NCI-H187 (cell line): ENCODE measurements at regions not wholly inside any gene's neighbourhood (a gene's known extent, or its start where the extent isn't known, plus 50 kb on each side); places are given as distances from the start of the nearest gene placed in this dataset.

Experiments used
- DNase-seq, 2 experiments: peaks; one replicate each; lab custom pipeline; 2025; lab: John Stamatoyannopoulos, UW

DNA sequence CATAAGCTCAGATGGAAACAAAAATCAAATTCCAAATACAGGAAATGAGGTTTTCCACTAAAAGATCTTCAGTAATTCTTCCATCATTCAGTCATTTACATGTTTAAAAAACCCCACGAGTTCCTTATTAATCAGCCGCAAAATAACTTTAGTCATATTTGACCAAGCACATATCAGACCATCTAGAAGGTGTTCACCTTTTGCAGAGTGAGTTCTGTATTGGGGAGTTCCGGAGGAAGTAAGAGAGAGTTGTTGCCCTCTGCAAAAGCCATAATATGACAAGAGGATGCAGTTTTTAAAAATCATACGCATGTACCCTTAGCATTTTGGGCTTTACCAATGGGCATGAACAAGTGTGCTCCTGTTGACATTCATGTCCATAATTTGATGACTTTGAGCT, 61.6 kb downstream of the CCR1 start:
- DNase-seq: no peak

DNA sequence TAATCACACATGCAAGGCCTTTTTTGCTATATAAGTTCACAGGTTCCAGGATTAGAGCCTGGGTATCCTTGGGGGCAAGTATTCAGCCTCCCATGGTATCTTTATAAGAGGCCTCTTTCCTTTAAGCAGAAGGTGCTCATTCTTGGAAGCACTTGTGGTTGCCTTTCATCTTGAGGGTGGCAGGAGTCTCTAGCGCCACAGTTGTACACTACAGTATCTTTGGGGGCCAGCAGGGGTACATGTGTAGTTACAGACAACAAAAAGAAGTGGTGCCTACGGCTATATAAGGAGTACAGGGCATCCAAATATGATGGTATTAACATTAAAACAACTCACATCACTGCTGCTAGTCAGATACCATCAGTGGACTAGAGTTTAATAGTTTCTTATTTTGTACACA, 62.1 kb downstream of the CCR1 start:
- DNase-seq: no peak

DNA sequence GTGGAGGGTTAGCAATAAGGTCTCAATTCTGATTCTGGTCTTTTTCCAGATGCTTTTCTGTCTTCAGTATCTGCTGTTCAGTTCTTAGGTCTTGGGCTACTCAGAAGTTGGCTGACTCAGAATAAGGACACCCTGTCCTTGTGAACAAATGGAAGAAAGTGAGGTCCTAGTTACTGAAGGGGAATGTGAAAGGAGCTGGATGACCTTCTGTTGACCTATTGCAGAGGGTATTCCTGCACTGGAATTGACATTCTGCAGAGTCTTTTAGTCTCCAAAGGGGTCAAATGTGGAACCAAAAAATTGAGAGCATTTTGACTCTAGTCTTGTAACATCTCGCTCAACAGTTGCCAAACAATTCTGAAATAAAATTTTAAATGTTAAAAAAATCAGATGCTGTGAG, 63.0 kb downstream of the CCR1 start:
- DNase-seq: no peak

DNA sequence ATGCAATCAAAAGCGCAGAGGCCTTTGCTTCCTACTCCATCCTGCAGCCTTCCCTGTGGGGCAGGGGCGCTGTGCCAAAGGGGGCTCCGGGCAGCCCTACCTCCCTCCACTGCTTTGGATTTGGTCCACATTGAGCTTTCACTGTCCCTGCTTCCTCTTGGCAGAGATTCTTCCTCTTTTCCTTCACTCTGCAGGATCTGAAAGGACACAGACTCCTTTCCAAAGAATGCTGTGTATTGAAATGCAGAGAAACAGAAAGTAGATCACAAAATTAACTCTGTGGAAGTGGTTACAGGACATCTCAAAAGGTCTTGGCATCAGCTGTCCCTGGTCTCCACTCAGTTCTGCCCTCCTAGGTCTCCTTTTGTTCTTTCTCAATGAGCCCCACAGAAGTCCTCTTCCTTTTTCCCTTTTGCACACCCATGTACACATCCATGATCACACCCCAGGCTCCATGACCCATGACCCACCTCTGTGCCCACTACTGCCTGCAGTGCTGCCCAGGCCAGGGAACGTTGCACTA, 64.1 kb downstream of the CCR1 start:
- no peak for DNase-seq

GRCh38 chr3:46141813-46142212, 66.3 kb downstream of the CCR1 start:
- no peak for DNase-seq

DNA sequence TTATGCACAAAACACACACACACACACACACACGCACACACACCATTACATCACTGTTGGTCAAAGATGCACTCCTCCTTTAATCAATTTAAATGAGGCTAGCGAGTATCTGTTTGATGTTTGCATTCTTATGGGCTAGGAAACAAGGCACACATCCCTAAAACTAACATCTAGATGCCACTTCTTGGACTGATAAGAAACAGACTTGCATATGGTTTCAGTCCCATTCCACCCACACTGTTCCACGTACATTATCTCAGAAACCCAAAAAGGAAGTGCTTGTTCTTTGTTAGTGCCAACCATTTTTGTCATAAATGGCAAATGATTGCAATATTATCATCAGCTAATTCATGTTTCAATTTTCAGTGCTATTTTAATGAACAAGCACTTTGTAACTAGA, 69.5 kb downstream of the CCR1 start:
- no peak for DNase-seq

DNA sequence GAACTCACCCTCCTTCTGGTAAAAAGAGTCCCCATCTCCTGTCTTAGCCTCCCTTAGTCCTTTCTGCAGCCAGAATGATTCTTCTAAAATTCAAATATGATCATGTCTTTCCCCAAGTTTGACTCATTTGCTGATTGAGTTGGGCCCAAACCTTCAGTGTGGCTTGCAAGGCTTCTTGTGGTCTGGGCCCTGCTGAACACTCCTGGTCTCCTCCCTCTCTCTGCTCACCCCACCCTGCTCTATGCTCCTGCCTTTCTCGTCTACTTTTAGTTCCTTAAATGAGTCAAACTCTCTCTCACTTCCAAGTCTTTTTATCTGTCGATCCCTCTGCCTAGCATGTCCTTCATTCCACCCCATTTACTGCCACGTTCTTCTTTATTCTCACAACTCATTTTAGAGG, 72.6 kb downstream of the CCR1 start:
- DNase-seq: no peak

- no peak for DNase-seq
Observed at GRCh38 chr3:46133285-46133684, 74.8 kb downstream of the CCR1 start.

- DNase-seq: no peak
Observed at GRCh38 chr3:46132565-46132964, 75.5 kb downstream of the CCR1 start.

GRCh38 chr3:46131884-46132450, 76.1 kb downstream of the CCR1 start:
- no peak for DNase-seq

- DNase-seq: no peak
Observed at GRCh38 chr3:46130631-46131310, 77.3 kb downstream of the CCR1 start.

GRCh38 chr3:46129588-46130272, 78.4 kb downstream of the CCR1 start:
- no peak for DNase-seq

DNA sequence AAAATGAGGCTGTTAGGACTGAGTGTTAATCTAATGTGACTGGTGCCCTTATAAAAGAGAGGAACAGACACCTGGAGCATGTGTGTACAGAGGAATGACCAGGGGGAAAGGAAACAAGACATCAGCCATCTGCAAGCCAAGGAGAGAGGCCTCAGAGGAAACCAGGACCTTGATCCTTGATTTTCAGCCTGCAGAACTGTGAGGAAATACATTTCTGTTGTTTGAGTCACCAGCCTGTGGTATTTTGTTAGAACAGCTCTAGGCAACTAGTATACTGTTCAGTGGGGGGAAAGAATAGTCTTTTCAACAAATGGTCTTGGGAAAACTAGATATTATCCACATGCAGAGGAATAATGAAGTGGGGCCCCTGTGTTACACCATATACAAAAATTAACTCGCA, 80.6 kb downstream of the CCR1 start:
- DNase-seq: no peak

GRCh38 chr3:46124216-46125177, 83.6 kb downstream of the CCR1 start:
- no peak for DNase-seq

DNA sequence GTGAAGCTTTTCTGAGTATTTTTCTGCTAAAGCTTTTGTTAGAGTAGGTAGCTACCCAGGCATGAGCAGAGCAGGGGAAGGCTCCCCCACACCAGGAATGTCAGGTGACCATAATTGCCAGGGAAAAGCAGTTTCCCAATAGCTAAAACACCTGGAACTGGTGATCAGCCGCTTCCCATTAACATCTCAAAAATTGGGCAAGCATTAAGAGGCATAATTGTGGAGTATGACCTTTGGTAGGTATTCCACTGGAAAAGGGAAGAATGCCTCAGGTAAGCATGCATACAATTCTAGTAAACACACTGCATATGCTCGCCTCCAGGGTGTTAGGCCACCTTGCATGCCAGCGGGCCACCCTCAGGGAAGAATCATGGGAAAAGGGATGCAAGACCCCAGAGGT, 84.5 kb downstream of the CCR1 start:
- DNase-seq: no peak

- DNase-seq: no peak
Observed at GRCh38 chr3:46122091-46122490, 86.0 kb downstream of the CCR1 start.

DNA sequence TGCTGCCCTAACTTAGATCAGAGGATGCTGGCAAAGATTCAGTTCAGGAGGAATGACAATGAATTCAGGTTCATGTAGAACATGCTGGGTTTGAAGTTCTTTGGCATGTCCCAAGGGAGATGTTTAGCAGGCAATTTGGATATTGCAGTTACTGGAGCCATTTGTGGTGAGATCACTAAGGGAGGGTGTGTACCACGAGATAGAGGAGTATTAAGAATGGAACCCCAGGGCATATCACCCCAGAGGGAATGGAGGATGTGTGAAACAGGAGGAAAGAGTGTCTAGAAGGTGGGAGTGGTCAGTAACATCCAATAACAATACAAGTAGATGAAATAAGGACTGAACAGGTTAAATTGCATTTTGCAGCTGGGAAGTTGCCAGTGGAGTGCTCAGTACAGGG, 87.1 kb downstream of the CCR1 start:
- no peak for DNase-seq

GRCh38 chr3:46119709-46120498, 88.2 kb downstream of the CCR1 start:
- DNase-seq: no peak

DNA sequence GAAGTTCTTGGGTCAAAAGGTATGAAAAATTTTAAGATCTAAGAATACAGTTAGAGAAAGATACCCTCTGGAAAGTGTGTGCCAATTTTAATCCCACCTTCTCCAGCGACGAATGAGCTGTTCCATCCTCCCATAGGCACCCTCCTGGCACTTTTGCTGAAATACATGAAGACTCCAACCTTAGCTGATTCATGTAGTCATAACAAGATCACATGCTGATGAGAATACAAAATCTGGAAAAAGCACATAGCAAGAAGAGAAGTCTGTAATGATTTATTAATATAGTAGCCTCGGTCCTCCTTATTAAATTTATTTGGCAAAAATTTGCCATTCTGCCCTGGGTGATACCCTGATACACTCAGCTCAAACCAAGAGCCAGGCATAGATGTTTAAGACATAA, 88.9 kb downstream of the CCR1 start:
- DNase-seq: no peak

GRCh38 chr3:46116996-46117395, 89.7 kb upstream of the XCR1 start:
- no peak for DNase-seq

DNA sequence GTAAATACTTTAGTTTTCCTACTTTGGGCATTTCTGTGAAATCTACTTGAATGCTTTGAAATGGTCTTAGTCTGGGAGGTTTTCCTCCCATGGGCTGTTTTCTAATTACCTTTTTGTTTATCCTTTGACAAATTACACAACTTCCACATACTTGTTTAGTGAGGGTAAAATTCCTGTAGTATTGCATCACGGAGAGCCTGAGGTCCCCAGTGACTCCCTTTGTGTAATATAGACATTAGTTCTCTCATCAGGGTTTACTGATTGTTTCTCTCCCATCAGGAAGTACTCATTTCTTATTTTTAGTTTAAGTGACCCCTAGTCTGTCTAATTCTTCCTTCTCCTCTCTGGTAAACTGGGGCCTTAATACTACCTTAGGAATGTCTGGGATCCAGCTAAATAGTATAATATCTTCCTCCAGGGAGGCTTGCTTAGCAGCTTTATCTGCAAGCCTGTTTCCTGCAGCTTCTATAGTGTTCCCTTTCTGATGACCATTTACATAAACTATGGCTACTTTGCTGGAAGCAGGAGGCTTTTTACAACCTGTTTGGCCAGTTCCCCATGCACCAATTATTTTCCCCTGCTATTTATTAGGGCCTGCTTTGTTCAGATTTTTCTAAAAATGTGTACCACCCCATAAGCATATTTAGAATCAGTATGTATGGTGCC, 87.2 kb upstream of the XCR1 start:
- no peak for DNase-seq
